ENCODE measurements at regions not wholly inside any gene's neighbourhood (a gene's known extent, or its start where the extent isn't known, plus 50 kb on each side); places are given as distances from the start of the nearest gene placed in this dataset.

- no peak overlapping the region for H3K4me3 ChIP-seq
- no peak for TF ChIP-seq CTCF (IDR thresholded peaks at IDR 0.05)
- peaks cover 0 to 5% of the 10 kb centered on the region in 2 donors for H3K27me3 ChIP-seq
- peaks cover 0 to 2% of the 10 kb centered on the region in 2 donors for H3K9me3 ChIP-seq
- ATAC-seq (no peak), DNase-seq (no peak)
- intact Hi-C loops (cut with DNase I) = no loop called here
- H3K4me1 ChIP-seq = no peaks in the 10 kb centered on the region
- no peak overlapping the region for H3K27ac ChIP-seq
- H3K36me3 ChIP-seq = no peaks in the 10 kb centered on the region
Measured at GRCh38 chr11:128116885-128117284, 470.5 kb downstream of the ETS1 start.

- no peak overlapping the region for H3K4me3 ChIP-seq
- ATAC-seq (no peak), DNase-seq (no peak)
- peaks cover 0 to 5% of the 10 kb centered on the region in 2 donors for H3K27me3 ChIP-seq
- intact Hi-C loops (cut with DNase I) = no loop called here
- H3K36me3 ChIP-seq = no peaks in the 10 kb centered on the region
- H3K27ac ChIP-seq = no peak overlapping the region
- H3K4me1 ChIP-seq = no peaks in the 10 kb centered on the region
- peaks cover 0 to 2% of the 10 kb centered on the region in 2 donors for H3K9me3 ChIP-seq
- no peak for TF ChIP-seq CTCF (IDR thresholded peaks at IDR 0.05)
Measured at GRCh38 chr11:128116447-128116846, 470.9 kb downstream of the ETS1 start.

GRCh38 chr11:128105950-128106349, 481.4 kb downstream of the ETS1 start:
- no peaks in the 10 kb centered on the region for H3K9me3 ChIP-seq
- H3K27ac ChIP-seq = no peak overlapping the region
- H3K27me3 ChIP-seq = no peaks in the 10 kb centered on the region
- DNase-seq = no peak
- intact Hi-C loops (cut with DNase I) = no loop called here
- no peak for ATAC-seq
- H3K36me3 ChIP-seq = no peaks in the 10 kb centered on the region
- TF ChIP-seq CTCF (IDR thresholded peaks at IDR 0.05) = no peak
- no peak overlapping the region for H3K4me3 ChIP-seq
- no peaks in the 10 kb centered on the region for H3K4me1 ChIP-seq

- ATAC-seq = no peak
- no peaks in the 10 kb centered on the region for H3K4me1 ChIP-seq
- no peak overlapping the region for H3K4me3 ChIP-seq
- H3K9me3 ChIP-seq = no peaks in the 10 kb centered on the region
- H3K36me3 ChIP-seq = no peaks in the 10 kb centered on the region
- H3K27ac ChIP-seq = no peak overlapping the region
- intact Hi-C loops (cut with DNase I) = no loop called here
- no peaks in the 10 kb centered on the region for H3K27me3 ChIP-seq
- TF ChIP-seq CTCF (IDR thresholded peaks at IDR 0.05) = no peak
- no peak for DNase-seq
Measured at GRCh38 chr11:128105511-128105910, 481.8 kb downstream of the ETS1 start.

GRCh38 chr11:128103278-128103873, 484.0 kb downstream of the ETS1 start:
- no peak for DNase-seq
- Histone ChIP-seq H3K27me3 (no peaks in the 10 kb centered on the region), H3K4me3 (no peak overlapping the region), H3K27ac (no peak overlapping the region), H3K9me3 (no peaks in the 10 kb centered on the region), H3K4me1 (no peaks in the 10 kb centered on the region), H3K36me3 (no peaks in the 10 kb centered on the region)
- no peak for ATAC-seq
- intact Hi-C loops (cut with DNase I) = no loop called here
- no peak for TF ChIP-seq CTCF (IDR thresholded peaks at IDR 0.05)
